Liver (tissue), 3 donors: ENCODE measurements at regions not wholly inside any gene's neighbourhood (a gene's known extent, or its start where the extent isn't known, plus 50 kb on each side); places are given as distances from the start of the nearest gene placed in this dataset.

Experiments
- FOXA1 ChIP-seq: IDR thresholded peaks from 2 replicates; pipeline ENCODE4 v1.6.1; 2016; ENCODE audit warnings: antibody characterized with exemption
- JUND ChIP-seq, 2 donors: IDR thresholded peaks; 2 replicates each; pipeline ENCODE4 v1.6.1; 2016; ENCODE audit warnings: antibody characterized with exemption in 2 of 2
- RAD21 ChIP-seq, 2 donors: IDR thresholded peaks; 2 replicates each; pipeline ENCODE4 v1.6.1; 2016; ENCODE audit warnings: antibody characterized with exemption in 2 of 2, mild to moderate bottlenecking in 2 of 2
- SP1 ChIP-seq: IDR thresholded peaks from 2 replicates; pipeline ENCODE4 v1.6.1; 2018; ENCODE audit warnings: antibody characterized with exemption, mild to moderate bottlenecking
- TAF1 ChIP-seq: conservative IDR thresholded peaks from 2 replicates; pipeline ENCODE4 v1.6.1; 2016; ENCODE audit warnings: antibody characterized with exemption, mild to moderate bottlenecking
- YY1 ChIP-seq: IDR thresholded peaks from 2 replicates; pipeline ENCODE4 v1.6.1; 2016; ENCODE audit warnings: antibody characterized with exemption, mild to moderate bottlenecking
- TF ChIP-seq, protein P1 (sequence below): fragments of 150-350 bp; IDR thresholded peaks from 2 replicates; pipeline ENCODE4 v1.5.1; 2017; ENCODE audit warnings: improper control_type of control experiment, low read depth, low read length; ENCODE audit not compliant: missing input control
- TF ChIP-seq, protein P2 (sequence below): IDR thresholded peaks from 2 replicates; pipeline ENCODE4 v1.6.1; 2016; ENCODE audit warnings: antibody characterized with exemption
- TF ChIP-seq, protein P3 (sequence below): IDR thresholded peaks from 2 replicates; pipeline ENCODE4 v1.6.1; 2016; ENCODE audit warnings: antibody characterized with exemption, mild to moderate bottlenecking
- TF ChIP-seq, protein P4 (sequence below): IDR thresholded peaks from 2 replicates; pipeline ENCODE4 v1.6.1; 2016; ENCODE audit warnings: antibody characterized with exemption
- TF ChIP-seq, protein P5 (sequence below): IDR thresholded peaks from 2 replicates; pipeline ENCODE4 v1.6.1; 2016; ENCODE audit warnings: antibody characterized with exemption
- donor health status: healthy.
- donor health status: healthy.

DNA sequence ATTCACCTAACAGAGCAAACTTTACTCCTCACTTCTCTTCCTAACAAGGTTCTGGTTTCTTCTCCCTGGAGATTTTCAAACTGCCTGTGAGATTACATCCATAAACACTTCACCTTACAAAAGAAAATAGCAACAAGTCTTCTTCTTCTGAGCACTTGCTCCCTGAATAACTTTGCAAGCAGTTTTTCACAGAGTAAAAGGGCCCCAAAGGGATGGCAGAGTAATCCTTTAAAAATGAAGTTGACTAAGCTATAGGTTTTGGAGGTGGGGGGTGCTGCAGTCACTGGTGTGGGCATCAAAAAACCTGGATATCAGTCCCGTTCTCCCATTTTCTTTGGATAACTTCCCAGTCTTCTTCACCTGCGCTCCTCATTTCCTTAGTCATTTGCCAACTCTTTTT, 484.9 kb downstream of the MIAT start:
- TF ChIP-seq, protein P1, sequence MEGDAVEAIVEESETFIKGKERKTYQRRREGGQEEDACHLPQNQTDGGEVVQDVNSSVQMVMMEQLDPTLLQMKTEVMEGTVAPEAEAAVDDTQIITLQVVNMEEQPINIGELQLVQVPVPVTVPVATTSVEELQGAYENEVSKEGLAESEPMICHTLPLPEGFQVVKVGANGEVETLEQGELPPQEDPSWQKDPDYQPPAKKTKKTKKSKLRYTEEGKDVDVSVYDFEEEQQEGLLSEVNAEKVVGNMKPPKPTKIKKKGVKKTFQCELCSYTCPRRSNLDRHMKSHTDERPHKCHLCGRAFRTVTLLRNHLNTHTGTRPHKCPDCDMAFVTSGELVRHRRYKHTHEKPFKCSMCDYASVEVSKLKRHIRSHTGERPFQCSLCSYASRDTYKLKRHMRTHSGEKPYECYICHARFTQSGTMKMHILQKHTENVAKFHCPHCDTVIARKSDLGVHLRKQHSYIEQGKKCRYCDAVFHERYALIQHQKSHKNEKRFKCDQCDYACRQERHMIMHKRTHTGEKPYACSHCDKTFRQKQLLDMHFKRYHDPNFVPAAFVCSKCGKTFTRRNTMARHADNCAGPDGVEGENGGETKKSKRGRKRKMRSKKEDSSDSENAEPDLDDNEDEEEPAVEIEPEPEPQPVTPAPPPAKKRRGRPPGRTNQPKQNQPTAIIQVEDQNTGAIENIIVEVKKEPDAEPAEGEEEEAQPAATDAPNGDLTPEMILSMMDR: no peak
- TF ChIP-seq SP1 (no peak), RAD21 (IDR thresholded peaks at IDR 0.05) (no peak), JUND (IDR thresholded peaks at IDR 0.05) (no peak), FOXA1 (no peak), TAF1 (no peak), YY1 (no peak)
- TF ChIP-seq, protein P2, sequence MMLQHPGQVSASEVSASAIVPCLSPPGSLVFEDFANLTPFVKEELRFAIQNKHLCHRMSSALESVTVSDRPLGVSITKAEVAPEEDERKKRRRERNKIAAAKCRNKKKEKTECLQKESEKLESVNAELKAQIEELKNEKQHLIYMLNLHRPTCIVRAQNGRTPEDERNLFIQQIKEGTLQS: no peak
- TF ChIP-seq, protein P3, sequence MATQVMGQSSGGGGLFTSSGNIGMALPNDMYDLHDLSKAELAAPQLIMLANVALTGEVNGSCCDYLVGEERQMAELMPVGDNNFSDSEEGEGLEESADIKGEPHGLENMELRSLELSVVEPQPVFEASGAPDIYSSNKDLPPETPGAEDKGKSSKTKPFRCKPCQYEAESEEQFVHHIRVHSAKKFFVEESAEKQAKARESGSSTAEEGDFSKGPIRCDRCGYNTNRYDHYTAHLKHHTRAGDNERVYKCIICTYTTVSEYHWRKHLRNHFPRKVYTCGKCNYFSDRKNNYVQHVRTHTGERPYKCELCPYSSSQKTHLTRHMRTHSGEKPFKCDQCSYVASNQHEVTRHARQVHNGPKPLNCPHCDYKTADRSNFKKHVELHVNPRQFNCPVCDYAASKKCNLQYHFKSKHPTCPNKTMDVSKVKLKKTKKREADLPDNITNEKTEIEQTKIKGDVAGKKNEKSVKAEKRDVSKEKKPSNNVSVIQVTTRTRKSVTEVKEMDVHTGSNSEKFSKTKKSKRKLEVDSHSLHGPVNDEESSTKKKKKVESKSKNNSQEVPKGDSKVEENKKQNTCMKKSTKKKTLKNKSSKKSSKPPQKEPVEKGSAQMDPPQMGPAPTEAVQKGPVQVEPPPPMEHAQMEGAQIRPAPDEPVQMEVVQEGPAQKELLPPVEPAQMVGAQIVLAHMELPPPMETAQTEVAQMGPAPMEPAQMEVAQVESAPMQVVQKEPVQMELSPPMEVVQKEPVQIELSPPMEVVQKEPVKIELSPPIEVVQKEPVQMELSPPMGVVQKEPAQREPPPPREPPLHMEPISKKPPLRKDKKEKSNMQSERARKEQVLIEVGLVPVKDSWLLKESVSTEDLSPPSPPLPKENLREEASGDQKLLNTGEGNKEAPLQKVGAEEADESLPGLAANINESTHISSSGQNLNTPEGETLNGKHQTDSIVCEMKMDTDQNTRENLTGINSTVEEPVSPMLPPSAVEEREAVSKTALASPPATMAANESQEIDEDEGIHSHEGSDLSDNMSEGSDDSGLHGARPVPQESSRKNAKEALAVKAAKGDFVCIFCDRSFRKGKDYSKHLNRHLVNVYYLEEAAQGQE: no peak
- TF ChIP-seq, protein P4, sequence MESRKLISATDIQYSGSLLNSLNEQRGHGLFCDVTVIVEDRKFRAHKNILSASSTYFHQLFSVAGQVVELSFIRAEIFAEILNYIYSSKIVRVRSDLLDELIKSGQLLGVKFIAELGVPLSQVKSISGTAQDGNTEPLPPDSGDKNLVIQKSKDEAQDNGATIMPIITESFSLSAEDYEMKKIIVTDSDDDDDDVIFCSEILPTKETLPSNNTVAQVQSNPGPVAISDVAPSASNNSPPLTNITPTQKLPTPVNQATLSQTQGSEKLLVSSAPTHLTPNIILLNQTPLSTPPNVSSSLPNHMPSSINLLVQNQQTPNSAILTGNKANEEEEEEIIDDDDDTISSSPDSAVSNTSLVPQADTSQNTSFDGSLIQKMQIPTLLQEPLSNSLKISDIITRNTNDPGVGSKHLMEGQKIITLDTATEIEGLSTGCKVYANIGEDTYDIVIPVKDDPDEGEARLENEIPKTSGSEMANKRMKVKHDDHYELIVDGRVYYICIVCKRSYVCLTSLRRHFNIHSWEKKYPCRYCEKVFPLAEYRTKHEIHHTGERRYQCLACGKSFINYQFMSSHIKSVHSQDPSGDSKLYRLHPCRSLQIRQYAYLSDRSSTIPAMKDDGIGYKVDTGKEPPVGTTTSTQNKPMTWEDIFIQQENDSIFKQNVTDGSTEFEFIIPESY: no peak
- TF ChIP-seq, protein P5, sequence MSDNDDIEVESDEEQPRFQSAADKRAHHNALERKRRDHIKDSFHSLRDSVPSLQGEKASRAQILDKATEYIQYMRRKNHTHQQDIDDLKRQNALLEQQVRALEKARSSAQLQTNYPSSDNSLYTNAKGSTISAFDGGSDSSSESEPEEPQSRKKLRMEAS: no peak
